ENCODE measurements at regions not wholly inside any gene's neighbourhood (a gene's known extent, or its start where the extent isn't known, plus 50 kb on each side); places are given as distances from the start of the nearest gene placed in this dataset.

- TF ChIP-seq, protein P1, sequence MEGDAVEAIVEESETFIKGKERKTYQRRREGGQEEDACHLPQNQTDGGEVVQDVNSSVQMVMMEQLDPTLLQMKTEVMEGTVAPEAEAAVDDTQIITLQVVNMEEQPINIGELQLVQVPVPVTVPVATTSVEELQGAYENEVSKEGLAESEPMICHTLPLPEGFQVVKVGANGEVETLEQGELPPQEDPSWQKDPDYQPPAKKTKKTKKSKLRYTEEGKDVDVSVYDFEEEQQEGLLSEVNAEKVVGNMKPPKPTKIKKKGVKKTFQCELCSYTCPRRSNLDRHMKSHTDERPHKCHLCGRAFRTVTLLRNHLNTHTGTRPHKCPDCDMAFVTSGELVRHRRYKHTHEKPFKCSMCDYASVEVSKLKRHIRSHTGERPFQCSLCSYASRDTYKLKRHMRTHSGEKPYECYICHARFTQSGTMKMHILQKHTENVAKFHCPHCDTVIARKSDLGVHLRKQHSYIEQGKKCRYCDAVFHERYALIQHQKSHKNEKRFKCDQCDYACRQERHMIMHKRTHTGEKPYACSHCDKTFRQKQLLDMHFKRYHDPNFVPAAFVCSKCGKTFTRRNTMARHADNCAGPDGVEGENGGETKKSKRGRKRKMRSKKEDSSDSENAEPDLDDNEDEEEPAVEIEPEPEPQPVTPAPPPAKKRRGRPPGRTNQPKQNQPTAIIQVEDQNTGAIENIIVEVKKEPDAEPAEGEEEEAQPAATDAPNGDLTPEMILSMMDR (IDR thresholded peaks at IDR 0.05; ENCODE audit: insufficient read depth, low read length, poor library complexity, severe bottlenecking) = no peak
- TF ChIP-seq EZH2phosphoT487 (conservative IDR thresholded peaks at IDR 0.05; ENCODE audit: low read length) = no peak
Measured at GRCh38 chr13:87942205-87942604, 271.0 kb downstream of the SLITRK5 start.
